KMS-11 (cell line): ENCODE measurements at regions not wholly inside any gene's neighbourhood (a gene's known extent, or its start where the extent isn't known, plus 50 kb on each side); places are given as distances from the start of the nearest gene placed in this dataset.
"Not testable (repeated sequence)": the region's sequence is repeated elsewhere in the genome, so short reads cannot be mapped to it uniquely, and the experiment has no call there.

ENCODE experiments used
- H2AFZ ChIP-seq: fragments of 200-600 bp; sonication (generic); 2 replicates; pipeline ENCODE4 v1.6.1; 2016; ENCODE audit warnings: antibody characterized with exemption, mixed run types, low read depth
- H3K27ac ChIP-seq: fragments of 200-600 bp; sonication (generic); 2 replicates; pipeline ENCODE4 v1.6.1; 2016; ENCODE audit warnings: mild to moderate bottlenecking, mixed run types
- H3K27me3 ChIP-seq: fragments of 200-600 bp; sonication (generic); 2 replicates; pipeline ENCODE4 v1.6.1; 2017; ENCODE audit warnings: mild to moderate bottlenecking, low read depth, mixed run types, moderate library complexity; ENCODE audit not compliant: insufficient read depth
- H3K36me3 ChIP-seq: fragments of 200-600 bp; sonication (generic); 2 replicates; pipeline ENCODE4 v1.6.1; 2017; ENCODE audit warnings: mild to moderate bottlenecking, mixed run types; ENCODE audit not compliant: insufficient read depth
- H3K4me1 ChIP-seq: fragments of 200-600 bp; sonication (generic); 2 replicates; pipeline ENCODE4 v1.6.1; 2016; ENCODE audit warnings: mild to moderate bottlenecking, low read depth, mixed run types; ENCODE audit not compliant: poor library complexity, severe bottlenecking
- H3K4me2 ChIP-seq: fragments of 200-600 bp; sonication (generic); 2 replicates; pipeline ENCODE4 v1.7.0; 2016; ENCODE audit warnings: mild to moderate bottlenecking, mixed run types
- H3K4me3 ChIP-seq: fragments of 200-600 bp; sonication (generic); IDR thresholded peaks from 2 replicates; pipeline ENCODE4 v1.6.1; 2017; ENCODE audit warnings: low read depth, low read length, mixed read lengths; ENCODE audit not compliant: insufficient read depth
- H3K79me2 ChIP-seq: fragments of 200-600 bp; sonication (generic); 2 replicates; pipeline ENCODE4 v1.6.1; 2016; ENCODE audit warnings: low read depth, mixed run types; ENCODE audit not compliant: insufficient read depth
- H3K9ac ChIP-seq: fragments of 200-600 bp; sonication (generic); 2 replicates; pipeline ENCODE4 v1.6.1; 2016; ENCODE audit warnings: mild to moderate bottlenecking, mixed run types
- H4K20me1 ChIP-seq: fragments of 200-600 bp; sonication (generic); 2 replicates; pipeline ENCODE4 v1.6.1; 2016; ENCODE audit warnings: mild to moderate bottlenecking, mixed run types; ENCODE audit not compliant: insufficient read depth
- CTCF ChIP-seq: fragments of 200-600 bp; sonication (generic); conservative IDR thresholded peaks from 2 replicates; pipeline ENCODE4 v1.6.1; 2017; ENCODE audit warnings: low read depth, mild to moderate bottlenecking, antibody characterized with exemption, low read length, moderate library complexity, mixed read lengths

- Histone ChIP-seq H3K36me3 (no peaks in the 10 kb centered on the region), H3K27me3 (no peaks in the 10 kb centered on the region), H3K4me1 (no peaks in the 10 kb centered on the region), H3K79me2 (no peaks in the 10 kb centered on the region), H3K9ac (no peak overlapping the region), H3K27ac (no peak overlapping the region), H4K20me1 (no peaks in the 10 kb centered on the region), H3K4me3 (no peak overlapping the region), H3K4me2 (no peak overlapping the region), H2AFZ (no peak overlapping the region)
- no peak for TF ChIP-seq CTCF
Observed at GRCh38 chr10:38209332-38209731, 115.2 kb downstream of the ZNF37A start.

GRCh38 chr10:38209748-38210147, 115.6 kb downstream of the ZNF37A start:
- H3K27ac ChIP-seq, H3K27me3 ChIP-seq, H2AFZ ChIP-seq, H3K79me2 ChIP-seq, H3K4me3 ChIP-seq, H3K36me3 ChIP-seq, H3K9ac ChIP-seq, H3K4me1 ChIP-seq, H3K4me2 ChIP-seq, H4K20me1 ChIP-seq: not testable (repeated sequence)

GRCh38 chr10:38212460-38212859, 118.3 kb downstream of the ZNF37A start:
- H3K9ac ChIP-seq: no peak overlapping the region
- H3K4me1 ChIP-seq: no peaks in the 10 kb centered on the region
- no peak overlapping the region for H3K4me2 ChIP-seq
- H3K27me3 ChIP-seq: no peaks in the 10 kb centered on the region
- no peaks in the 10 kb centered on the region for H3K36me3 ChIP-seq
- H3K79me2 ChIP-seq: no peaks in the 10 kb centered on the region
- no peak overlapping the region for H3K4me3 ChIP-seq
- no peak for TF ChIP-seq CTCF
- H3K27ac ChIP-seq: no peak overlapping the region
- no peaks in the 10 kb centered on the region for H4K20me1 ChIP-seq
- H2AFZ ChIP-seq: no peak overlapping the region

- no peak overlapping the region for H2AFZ ChIP-seq
- H3K27ac ChIP-seq: no peak overlapping the region
- H3K79me2 ChIP-seq: no peaks in the 10 kb centered on the region
- no peak overlapping the region for H3K4me2 ChIP-seq
- H4K20me1 ChIP-seq: no peaks in the 10 kb centered on the region
- no peaks in the 10 kb centered on the region for H3K4me1 ChIP-seq
- H3K4me3 ChIP-seq: no peak overlapping the region
- no peak for TF ChIP-seq CTCF
- H3K9ac ChIP-seq: no peak overlapping the region
- H3K36me3 ChIP-seq: no peaks in the 10 kb centered on the region
- no peaks in the 10 kb centered on the region for H3K27me3 ChIP-seq
Observed at GRCh38 chr10:38226385-38226784, 132.2 kb downstream of the ZNF37A start.

DNA sequence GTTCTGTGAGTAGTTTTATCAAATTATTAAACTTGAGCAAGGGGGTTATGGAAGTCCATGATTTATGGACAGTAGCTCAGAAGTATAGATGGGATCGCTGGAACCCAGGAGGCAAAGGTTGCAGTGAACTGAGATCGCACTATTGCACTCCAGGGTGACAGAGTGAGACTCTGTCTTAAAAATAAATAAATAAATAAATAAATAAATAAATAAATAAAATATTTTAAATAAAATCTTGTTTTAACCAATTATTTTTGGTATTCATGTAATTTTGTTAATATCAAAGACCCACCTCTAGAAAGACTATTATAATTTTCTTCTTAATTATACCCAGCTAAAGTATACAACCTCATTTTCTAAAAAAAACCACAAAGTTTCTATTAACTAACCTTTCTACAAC, 134.3 kb downstream of the ZNF37A start:
- Histone ChIP-seq H3K4me2 (no peak overlapping the region), H3K36me3 (no peaks in the 10 kb centered on the region), H3K9ac (no peak overlapping the region), H2AFZ (no peak overlapping the region), H4K20me1 (no peaks in the 10 kb centered on the region), H3K4me1 (no peaks in the 10 kb centered on the region), H3K79me2 (no peaks in the 10 kb centered on the region), H3K27ac (no peak overlapping the region), H3K4me3 (no peak overlapping the region), H3K27me3 (no peaks in the 10 kb centered on the region)
- no peak for TF ChIP-seq CTCF

DNA sequence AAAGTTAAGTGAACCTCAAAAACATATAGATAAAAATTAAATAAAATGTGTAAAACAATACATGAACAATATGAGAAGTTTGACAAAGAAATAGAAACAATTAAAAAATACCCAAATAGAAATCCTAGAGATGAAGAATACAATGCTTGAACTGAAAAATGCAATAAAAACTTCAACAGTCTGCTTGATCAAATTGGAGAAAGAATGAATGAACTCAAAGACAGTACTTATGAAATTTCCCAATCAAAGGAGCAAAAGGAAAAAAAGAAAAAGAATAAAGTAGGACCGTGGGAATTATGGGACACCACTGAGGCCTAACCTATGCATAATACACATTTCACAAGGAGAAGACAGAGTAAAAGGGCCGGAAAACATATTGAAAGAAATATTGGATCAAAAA, 144.3 kb downstream of the ZNF37A start:
- not testable (repeated sequence) for H3K36me3 ChIP-seq, H3K4me2 ChIP-seq, H3K27ac ChIP-seq, H4K20me1 ChIP-seq, H3K79me2 ChIP-seq, H3K4me1 ChIP-seq, H2AFZ ChIP-seq, H3K27me3 ChIP-seq, H3K4me3 ChIP-seq, H3K9ac ChIP-seq

DNA sequence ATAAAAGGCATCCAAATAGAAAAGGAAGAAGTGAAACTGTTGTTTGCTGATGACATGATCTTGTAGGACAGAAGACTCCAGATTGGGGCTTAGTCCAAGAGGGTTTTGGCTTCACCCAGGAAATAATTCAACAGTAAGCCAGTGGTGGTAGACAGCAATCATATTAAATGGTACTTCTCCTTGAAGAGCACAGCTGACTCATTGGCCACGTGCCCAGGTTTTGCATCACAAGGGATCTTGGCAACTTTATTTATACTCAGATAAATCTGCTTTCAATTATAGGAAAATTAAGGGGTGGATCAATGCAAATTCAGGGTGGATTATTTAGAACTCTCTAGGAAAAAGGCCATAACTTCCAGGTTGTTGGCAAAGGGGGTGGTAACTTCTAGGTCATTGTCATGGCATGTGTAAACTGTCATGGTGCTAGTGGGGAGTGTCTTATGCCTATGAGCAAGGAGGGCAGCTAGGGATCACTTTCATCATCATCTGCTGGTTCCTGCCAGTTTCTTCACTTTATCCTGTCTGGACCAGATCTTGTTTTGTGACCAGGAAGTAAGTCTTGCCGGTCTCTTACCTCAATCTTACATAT, 148.0 kb downstream of the ZNF37A start:
- not testable (repeated sequence) for H3K4me1 ChIP-seq, H3K27me3 ChIP-seq, H3K36me3 ChIP-seq, H3K9ac ChIP-seq, H3K4me2 ChIP-seq, H4K20me1 ChIP-seq, H3K79me2 ChIP-seq, H3K4me3 ChIP-seq, H2AFZ ChIP-seq, H3K27ac ChIP-seq
